Activated naive CD8-positive, alpha-beta T cell (primary cell): ENCODE measurements at regions not wholly inside any gene's neighbourhood (a gene's known extent, or its start where the extent isn't known, plus 50 kb on each side); places are given as distances from the start of the nearest gene placed in this dataset.

Source experiments
- H3K27ac Mint-ChIP-seq: one replicate; pipeline ENCODE4 v1.8.0; 2021; ENCODE audit warnings: mixed read lengths
- H3K27me3 Mint-ChIP-seq: one replicate; pipeline ENCODE4 v1.8.0; 2021; ENCODE audit warnings: mixed read lengths
- H3K36me3 Mint-ChIP-seq: one replicate; pipeline ENCODE4 v1.8.0; 2021; ENCODE audit warnings: mixed read lengths
- H3K4me1 Mint-ChIP-seq: one replicate; pipeline ENCODE4 v1.8.0; 2021; ENCODE audit warnings: low read depth, mixed read lengths
- H3K4me3 Mint-ChIP-seq: one replicate; pipeline ENCODE4 v1.8.0; 2021; ENCODE audit warnings: mild to moderate bottlenecking, mixed read lengths
- H3K9me3 Mint-ChIP-seq: one replicate; pipeline ENCODE4 v1.8.0; 2021; ENCODE audit warnings: low read depth, mixed read lengths

DNA sequence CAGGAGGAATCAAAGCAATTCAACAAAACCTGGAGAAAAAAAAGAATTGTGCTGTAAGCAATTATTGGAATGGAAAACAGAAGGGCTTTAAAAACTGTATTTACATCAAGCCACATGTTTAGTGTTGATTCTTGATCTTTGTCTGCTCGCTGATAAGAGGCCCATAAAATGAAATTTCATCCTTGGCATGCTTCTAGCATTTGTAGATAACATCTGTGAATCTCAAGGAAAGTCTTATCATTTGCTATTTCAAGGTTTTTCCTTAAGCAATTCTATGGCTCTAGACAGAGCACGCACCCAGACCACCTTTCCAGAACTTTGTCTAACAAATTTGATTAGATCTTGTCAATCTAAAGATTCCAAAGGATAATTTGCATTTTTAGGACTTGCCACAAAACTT, 181.0 kb upstream of the FGGY start:
- H3K36me3 Mint-ChIP-seq, result no peaks in the 10 kb centered on the region
- H3K4me1 Mint-ChIP-seq, result peaks cover 3% of the 10 kb centered on the region
- no peak overlapping the region for H3K4me3 Mint-ChIP-seq
- H3K27ac Mint-ChIP-seq, result no peak overlapping the region
- no peaks in the 10 kb centered on the region for H3K9me3 Mint-ChIP-seq
- H3K27me3 Mint-ChIP-seq, result no peaks in the 10 kb centered on the region

DNA sequence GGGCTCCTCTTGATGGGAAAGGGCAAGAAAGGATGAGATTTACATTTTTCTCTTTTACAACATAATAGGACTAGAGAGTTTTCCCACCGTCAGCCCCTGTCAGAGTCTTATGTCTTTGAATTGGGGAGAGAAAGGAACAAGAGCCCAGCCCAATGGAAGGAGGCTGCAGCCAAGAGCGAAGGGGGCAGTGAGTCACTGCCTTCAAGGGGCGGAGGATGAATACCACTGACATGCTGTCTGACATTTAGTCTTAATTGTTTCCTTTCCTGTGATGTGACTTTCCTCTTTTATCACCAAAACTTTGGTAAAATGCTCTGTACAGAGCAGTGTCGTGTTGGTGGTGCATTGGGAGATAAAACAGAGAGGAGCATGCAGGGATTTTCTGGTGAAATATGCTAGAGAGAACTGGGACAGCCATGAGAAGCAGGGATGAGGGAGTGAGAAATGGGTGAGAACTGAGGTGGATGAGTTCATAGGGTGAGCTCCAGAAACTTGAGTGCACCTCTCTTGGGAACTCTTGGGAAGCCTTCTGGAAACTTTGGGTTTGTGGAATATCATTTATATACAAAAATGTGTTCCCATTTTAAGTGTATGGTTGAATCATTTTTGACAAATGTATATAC, 179.9 kb upstream of the FGGY start:
- H3K27ac Mint-ChIP-seq, result no peak overlapping the region

DNA sequence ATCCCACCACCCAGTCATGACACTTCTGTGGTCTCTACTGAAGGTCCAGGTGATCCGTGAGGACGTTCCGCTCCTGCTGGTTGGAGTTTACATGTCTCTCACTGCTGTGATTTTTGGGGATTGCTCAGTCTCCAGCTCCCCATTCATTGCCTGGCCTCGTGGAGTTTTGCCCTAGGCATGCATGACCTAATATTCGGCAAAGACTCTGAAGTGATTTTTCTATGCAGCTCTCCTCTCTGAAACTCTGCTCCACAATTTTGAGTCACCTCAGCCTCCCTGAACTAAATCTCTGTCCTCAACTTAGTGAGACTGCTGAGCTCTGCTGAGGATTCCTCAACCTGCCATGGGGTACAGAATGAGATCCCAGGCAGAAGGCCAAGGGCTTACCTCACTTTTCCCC, 174.4 kb upstream of the FGGY start:
- peaks cover 3% of the 10 kb centered on the region for H3K36me3 Mint-ChIP-seq
- no peaks in the 10 kb centered on the region for H3K9me3 Mint-ChIP-seq
- H3K4me1 Mint-ChIP-seq, result peaks cover 9% of the 10 kb centered on the region
- H3K27me3 Mint-ChIP-seq, result peaks cover 6% of the 10 kb centered on the region
- no peak overlapping the region for H3K27ac Mint-ChIP-seq
- H3K4me3 Mint-ChIP-seq, result no peak overlapping the region

More for the DNA sequence above, 179.9 kb upstream of the FGGY start:
- no peak overlapping the region for H3K4me3 Mint-ChIP-seq
- H3K27me3 Mint-ChIP-seq, result no peaks in the 10 kb centered on the region
- H3K36me3 Mint-ChIP-seq, result no peaks in the 10 kb centered on the region
- no peaks in the 10 kb centered on the region for H3K9me3 Mint-ChIP-seq
- peaks cover 3% of the 10 kb centered on the region for H3K4me1 Mint-ChIP-seq

DNA sequence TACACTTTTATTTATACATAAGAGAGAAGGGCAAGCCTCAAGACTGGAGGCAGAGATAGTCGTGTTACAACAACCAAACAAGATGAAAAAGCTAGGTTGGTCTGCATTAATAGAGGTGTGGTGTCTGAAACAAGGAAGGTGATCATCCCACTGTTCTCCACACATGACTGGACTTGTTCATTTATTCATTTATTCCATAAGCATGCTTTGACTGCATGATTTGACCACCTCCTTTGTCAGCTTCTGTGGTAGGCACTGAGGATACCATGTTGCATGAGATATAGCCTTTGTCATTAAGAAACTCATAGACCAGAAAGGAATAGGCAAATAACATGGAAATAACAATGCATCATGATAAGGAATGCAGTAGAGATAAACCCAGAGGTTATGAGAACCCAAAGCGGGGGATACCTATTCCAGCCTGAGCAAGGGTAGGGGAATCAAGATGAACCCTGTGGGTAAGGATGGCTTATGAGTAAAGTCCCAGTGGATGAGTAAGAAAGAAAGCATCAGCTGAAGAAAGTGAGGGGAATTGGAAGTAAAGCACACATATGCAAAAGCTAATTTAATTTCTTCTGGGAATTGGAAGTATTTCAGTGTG, 173.7 kb upstream of the FGGY start:
- peaks cover 6% of the 10 kb centered on the region for H3K27me3 Mint-ChIP-seq
- H3K27ac Mint-ChIP-seq, result no peak overlapping the region
- H3K9me3 Mint-ChIP-seq, result no peaks in the 10 kb centered on the region
- H3K36me3 Mint-ChIP-seq, result peaks cover 3% of the 10 kb centered on the region
- H3K4me1 Mint-ChIP-seq, result peaks cover 9% of the 10 kb centered on the region
- no peak overlapping the region for H3K4me3 Mint-ChIP-seq

DNA sequence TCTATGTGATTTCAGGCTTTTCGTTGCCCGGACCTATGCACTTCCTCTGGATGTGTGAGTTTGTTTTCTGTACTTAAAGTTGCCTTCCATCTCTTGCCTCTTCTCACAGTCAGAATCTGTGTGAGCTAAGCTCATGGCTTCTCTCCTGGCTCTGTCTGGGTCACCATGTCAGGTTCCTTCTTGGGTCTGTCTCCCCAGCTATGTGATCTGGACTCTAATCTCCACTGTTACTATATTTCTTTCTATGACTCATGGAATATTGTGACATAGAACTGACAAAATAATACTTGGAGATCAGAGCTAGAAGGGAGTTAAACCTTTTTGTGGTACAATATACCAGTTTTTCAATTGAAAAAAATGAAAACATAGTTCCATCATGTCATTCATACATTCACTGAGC, 172.7 kb upstream of the FGGY start:
- H3K4me1 Mint-ChIP-seq, result peaks cover 9% of the 10 kb centered on the region
- no peak overlapping the region for H3K27ac Mint-ChIP-seq
- no peaks in the 10 kb centered on the region for H3K9me3 Mint-ChIP-seq
- peaks cover 6% of the 10 kb centered on the region for H3K27me3 Mint-ChIP-seq
- peaks cover 3% of the 10 kb centered on the region for H3K36me3 Mint-ChIP-seq
- H3K4me3 Mint-ChIP-seq, result no peak overlapping the region

DNA sequence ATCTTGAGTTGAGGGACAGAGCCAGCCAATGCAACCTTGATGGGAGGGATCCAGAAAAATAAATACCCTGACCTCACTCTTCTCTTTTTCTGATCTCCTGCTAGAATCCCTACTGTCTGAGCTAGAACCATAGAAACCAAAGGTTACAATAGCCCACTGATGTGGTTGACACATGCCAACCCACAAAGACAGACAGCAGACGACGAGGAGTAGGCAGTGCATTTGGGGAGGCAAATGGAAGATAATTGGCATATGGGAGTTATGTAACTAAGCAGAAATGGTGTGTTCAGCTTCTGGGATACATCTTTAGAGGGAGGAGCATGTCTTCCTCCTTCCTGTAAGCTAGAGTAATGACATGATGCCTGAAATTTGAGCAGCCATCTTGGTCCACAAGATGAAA, 171.7 kb upstream of the FGGY start:
- H3K4me3 Mint-ChIP-seq, result no peak overlapping the region
- H3K27ac Mint-ChIP-seq, result no peak overlapping the region
- peaks cover 6% of the 10 kb centered on the region for H3K27me3 Mint-ChIP-seq

DNA sequence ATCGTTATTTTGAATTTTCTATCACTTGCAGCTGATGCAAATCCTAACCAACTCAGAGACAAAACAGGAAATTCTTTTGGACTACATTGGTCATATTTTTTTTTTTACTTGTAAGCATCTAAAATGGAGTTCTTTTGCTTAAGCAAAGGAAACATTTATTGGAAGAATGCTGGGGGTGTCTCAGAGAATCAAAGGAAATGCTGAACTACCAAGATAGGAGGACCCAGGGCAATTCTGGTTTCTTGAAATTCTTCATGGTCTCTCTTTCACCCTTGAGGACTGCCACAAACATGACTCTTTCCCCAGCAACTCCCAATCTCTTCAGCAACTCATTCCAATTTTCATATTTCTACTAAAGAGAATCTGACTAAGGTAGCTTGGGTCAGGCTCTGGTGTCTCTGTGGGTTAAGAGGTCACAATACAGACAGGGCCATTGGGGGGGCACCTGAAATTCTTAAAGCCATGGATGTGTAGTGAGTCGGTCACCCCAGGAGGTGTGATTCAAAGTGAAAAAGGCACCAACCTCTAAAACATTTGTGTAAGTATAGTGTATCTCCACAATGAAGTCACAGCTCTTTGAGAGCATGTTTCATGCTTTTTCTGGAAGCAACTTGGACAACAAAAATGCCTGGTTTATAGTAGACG, 171.1 kb upstream of the FGGY start:
- H3K27ac Mint-ChIP-seq, result no peak overlapping the region
- no peaks in the 10 kb centered on the region for H3K9me3 Mint-ChIP-seq
- H3K4me3 Mint-ChIP-seq, result no peak overlapping the region
- peaks cover 9% of the 10 kb centered on the region for H3K4me1 Mint-ChIP-seq
- H3K36me3 Mint-ChIP-seq, result peaks cover 3% of the 10 kb centered on the region
- peaks cover 6% of the 10 kb centered on the region for H3K27me3 Mint-ChIP-seq

More for the DNA sequence above, 171.7 kb upstream of the FGGY start:
- peaks cover 3% of the 10 kb centered on the region for H3K36me3 Mint-ChIP-seq
- no peaks in the 10 kb centered on the region for H3K9me3 Mint-ChIP-seq
- H3K4me1 Mint-ChIP-seq, result peaks cover 9% of the 10 kb centered on the region

DNA sequence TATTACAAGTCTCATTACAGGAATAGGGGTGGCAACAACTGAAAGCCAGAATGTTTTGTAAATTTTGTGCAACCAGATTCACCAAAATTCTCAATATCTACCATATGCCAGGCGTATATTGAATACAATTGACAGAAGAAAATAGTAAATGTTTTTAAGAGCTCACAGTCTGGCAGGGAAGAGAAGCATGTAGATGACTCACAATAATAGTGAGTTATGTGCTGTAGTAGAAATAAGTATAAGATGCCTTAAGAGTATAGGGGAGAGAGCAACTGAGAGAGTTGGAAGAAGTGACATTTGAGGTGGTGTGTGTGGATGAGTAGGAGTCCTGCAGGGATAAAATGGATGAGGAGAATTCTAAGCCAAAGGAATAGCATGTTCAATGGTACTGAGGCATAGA, 170.5 kb upstream of the FGGY start:
- H3K4me3 Mint-ChIP-seq, result no peak overlapping the region
- peaks cover 6% of the 10 kb centered on the region for H3K27me3 Mint-ChIP-seq
- H3K9me3 Mint-ChIP-seq, result no peaks in the 10 kb centered on the region
- H3K4me1 Mint-ChIP-seq, result peaks cover 9% of the 10 kb centered on the region
- peaks cover 3% of the 10 kb centered on the region for H3K36me3 Mint-ChIP-seq
- no peak overlapping the region for H3K27ac Mint-ChIP-seq

DNA sequence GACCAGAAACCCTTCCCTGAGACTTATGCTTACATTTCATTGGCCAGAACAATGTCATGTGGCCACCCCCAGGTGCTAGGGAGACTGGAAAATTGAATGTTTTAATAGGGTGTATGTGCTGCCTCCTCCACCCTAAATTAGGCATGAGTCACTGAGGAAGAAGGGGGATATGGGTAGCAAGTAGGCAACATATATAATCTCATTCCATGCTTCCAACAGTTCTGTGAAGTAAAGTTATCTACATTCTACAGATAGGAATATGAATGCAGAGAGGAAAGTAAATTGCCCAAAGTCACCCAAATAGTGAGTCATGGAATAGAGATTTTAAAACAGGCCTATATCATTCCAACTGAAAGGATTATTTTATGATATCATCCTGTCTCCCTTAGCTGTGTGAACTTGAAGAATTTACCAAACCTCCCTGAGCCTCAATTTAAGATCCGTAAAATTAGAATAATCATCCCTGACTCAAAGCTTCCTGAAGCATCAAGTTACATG, 168.6 kb upstream of the FGGY start:
- no peak overlapping the region for H3K27ac Mint-ChIP-seq
- peaks cover 4% of the 10 kb centered on the region for H3K27me3 Mint-ChIP-seq
- peaks cover 2% of the 10 kb centered on the region for H3K36me3 Mint-ChIP-seq
- H3K4me3 Mint-ChIP-seq, result no peak overlapping the region
- peaks cover 9% of the 10 kb centered on the region for H3K4me1 Mint-ChIP-seq
- H3K9me3 Mint-ChIP-seq, result no peaks in the 10 kb centered on the region

DNA sequence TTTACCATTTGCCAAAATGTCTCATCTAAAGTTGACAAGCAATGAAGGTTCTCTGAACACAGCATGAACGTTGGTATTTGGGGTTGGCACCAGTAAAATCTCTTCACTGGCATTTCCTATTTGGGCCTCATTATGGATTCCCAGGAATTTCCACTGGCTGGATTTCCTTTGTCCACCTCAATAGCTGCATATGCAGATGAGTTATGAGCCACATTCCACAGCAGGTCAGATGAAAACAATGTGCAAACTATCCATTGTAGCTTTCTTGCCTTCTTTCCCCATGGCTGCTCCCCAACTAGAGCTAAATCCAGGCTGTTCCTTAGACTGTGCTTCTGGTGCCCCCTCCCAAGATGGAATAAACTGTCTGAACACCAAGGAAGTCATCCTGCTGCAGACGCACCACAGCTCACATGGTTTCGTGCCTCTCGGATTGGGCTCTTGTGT, 168.1 kb upstream of the FGGY start:
- H3K4me3 Mint-ChIP-seq, result no peak overlapping the region
- peaks cover 9% of the 10 kb centered on the region for H3K4me1 Mint-ChIP-seq
- no peaks in the 10 kb centered on the region for H3K9me3 Mint-ChIP-seq
- H3K36me3 Mint-ChIP-seq, result no peaks in the 10 kb centered on the region
- no peaks in the 10 kb centered on the region for H3K27me3 Mint-ChIP-seq
- no peak overlapping the region for H3K27ac Mint-ChIP-seq

DNA sequence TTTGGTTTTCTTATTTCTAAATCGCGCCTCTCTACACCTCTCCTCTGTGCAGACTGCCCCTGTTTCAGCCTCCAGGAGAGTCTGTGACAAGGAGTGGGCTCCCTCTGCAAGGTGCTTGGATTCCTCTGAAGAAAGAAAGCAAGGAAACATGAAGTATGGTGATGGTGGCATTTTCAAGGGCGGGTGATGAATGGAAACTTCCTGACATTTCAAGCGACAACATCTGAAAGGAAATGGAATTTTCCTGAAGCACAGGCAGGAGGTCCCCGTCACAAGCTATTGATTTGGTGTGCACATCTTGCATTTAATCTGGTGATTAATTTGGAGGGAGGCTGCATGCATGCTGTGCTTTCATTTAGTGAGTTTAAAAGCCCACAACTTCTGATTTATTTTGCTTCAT, 164.6 kb upstream of the FGGY start:
- no peak overlapping the region for H3K4me3 Mint-ChIP-seq
- no peaks in the 10 kb centered on the region for H3K27me3 Mint-ChIP-seq
- no peaks in the 10 kb centered on the region for H3K4me1 Mint-ChIP-seq
- no peaks in the 10 kb centered on the region for H3K9me3 Mint-ChIP-seq
- no peaks in the 10 kb centered on the region for H3K36me3 Mint-ChIP-seq
- no peak overlapping the region for H3K27ac Mint-ChIP-seq

DNA sequence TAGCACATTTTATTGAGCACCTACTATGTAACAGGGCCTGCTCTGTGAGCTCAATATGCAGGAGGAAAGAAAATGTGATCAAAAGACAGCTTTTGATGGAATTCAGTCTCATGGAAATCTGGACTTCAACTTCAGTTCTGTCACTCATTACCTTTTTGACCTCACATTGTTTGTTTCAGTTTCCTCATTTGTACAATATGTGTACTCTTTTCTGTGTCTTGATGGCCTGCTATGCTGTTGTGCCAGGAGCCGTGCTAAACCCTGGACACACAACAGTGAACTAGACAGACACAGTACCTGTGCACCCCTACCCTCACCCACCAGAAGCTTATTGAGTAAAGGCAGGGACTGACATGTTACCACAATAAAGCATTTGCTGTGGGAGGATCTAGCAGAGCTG, 162.9 kb upstream of the FGGY start:
- Mint-ChIP-seq H3K9me3 (no peaks in the 10 kb centered on the region), H3K27me3 (no peaks in the 10 kb centered on the region), H3K27ac (no peak overlapping the region), H3K36me3 (no peaks in the 10 kb centered on the region), H3K4me1 (peaks cover 5% of the 10 kb centered on the region), H3K4me3 (no peak overlapping the region)

DNA sequence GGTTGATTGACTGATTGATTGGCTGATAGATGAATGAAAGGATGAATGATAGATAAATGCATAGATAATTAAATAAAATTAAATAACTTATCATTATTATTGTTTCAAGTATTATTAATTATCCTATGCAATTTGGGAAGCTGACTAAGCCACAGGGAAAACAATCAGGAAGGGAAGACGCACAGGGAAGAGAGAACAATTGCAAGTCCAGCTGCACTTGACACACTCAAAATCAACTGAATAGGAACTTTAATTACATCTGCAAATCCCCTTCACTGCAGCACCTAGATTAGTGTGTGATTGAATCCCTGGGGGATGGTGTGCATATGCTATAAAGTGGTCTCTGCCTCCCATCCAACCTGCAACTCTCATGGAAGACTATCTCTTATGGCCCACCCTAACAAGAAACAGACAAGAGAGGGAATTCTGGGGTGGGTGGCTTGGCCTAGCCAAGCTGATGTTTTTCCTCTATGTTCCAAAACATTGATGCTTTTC, 161.1 kb upstream of the FGGY start:
- H3K9me3 Mint-ChIP-seq, result no peaks in the 10 kb centered on the region
- no peaks in the 10 kb centered on the region for H3K27me3 Mint-ChIP-seq
- H3K27ac Mint-ChIP-seq, result no peak overlapping the region
- no peak overlapping the region for H3K4me3 Mint-ChIP-seq
- no peaks in the 10 kb centered on the region for H3K36me3 Mint-ChIP-seq
- H3K4me1 Mint-ChIP-seq, result peaks cover 5% of the 10 kb centered on the region

DNA sequence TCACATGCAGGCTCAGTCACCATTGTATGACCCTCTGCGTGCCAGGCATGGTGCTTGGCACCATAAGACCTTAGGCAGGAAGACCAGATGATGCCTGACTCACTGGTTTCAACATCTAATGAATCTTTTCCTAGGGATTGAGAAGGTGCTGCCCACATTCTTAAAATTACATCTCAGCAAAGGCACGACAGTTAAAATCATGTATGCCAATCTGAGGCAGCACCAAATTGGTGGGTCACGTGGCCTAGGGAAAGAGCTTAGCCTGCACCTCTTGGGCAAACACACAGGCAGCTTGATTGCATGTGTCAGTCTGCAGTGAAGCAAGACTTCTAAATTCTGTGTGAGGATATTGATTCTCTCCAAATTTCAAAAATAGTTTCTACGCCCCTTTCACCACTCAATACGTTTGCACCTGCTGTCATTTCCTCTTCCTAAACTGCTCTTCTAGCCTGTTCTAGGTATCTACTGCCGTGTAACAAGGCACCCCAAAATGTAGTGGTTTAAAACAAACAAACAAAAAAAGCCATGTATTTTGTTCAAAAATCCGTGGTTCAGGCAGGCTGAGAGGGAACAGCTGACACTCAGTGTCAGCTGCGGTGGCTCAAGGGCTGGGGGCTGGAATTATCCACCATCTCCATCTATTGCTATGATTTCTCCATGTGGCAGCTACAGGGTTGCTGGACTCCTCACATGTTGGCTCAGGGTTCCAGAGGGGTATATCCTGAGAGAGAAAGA, 160.2 kb upstream of the FGGY start:
- no peaks in the 10 kb centered on the region for H3K9me3 Mint-ChIP-seq
- H3K4me1 Mint-ChIP-seq, result peaks cover 5% of the 10 kb centered on the region
- no peaks in the 10 kb centered on the region for H3K27me3 Mint-ChIP-seq
- H3K36me3 Mint-ChIP-seq, result no peaks in the 10 kb centered on the region
- H3K4me3 Mint-ChIP-seq, result no peak overlapping the region
- H3K27ac Mint-ChIP-seq, result no peak overlapping the region

DNA sequence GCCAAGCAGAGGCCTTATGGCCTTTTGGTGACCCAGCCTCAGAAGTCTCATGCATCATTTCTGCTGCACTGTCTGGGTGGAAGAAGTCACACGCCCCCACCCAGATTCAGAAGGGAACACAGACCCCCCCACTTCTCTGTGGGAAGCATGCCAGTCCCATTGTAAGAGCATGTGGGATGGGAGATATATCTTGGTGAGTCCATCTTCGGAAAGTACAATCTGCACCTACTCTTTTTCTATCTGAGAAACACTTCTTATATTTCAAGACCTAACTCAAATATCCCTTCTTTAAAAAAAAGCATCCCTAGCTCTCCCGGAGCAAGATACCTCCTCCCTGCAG, 159.6 kb upstream of the FGGY start:
- H3K27me3 Mint-ChIP-seq, result no peaks in the 10 kb centered on the region
- no peaks in the 10 kb centered on the region for H3K9me3 Mint-ChIP-seq
- H3K27ac Mint-ChIP-seq, result no peak overlapping the region
- H3K4me3 Mint-ChIP-seq, result no peak overlapping the region
- H3K36me3 Mint-ChIP-seq, result no peaks in the 10 kb centered on the region
- peaks cover 5% of the 10 kb centered on the region for H3K4me1 Mint-ChIP-seq
